ENCODE measurements at regions not wholly inside any gene's neighbourhood (a gene's known extent, or its start where the extent isn't known, plus 50 kb on each side); places are given as distances from the start of the nearest gene placed in this dataset.

DNA sequence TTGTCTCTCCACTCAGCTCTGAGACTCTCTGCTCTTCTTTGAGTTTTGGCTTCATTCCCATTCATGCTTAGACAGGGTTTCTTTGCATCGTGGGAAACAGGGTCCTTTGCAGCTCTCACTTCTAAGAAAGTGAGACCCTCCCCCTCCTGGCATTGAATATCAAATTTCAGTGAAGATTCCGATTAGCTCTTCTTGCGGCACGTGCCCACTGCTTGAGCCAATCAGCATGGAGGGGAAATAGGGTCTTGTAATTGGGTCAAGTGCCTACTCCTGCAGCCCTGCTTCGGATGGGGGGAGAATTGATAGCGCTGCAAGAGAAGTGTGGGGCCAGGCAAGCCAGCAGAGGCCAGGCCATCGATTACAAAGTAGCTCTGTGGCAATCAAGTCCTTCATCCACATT lies 69.6 kb downstream of the TFAP2C start:
- CTCF ChIA-PET, result interaction anchor here (0.6 kb wide), 1 partner anchor 53 kb away, joined by 3 read pairs; no protein-coding TSS in a partner anchor
- BruUV-seq (replicated peaks), result no TSS peak
- ATAC-seq, result no peak
- Histone ChIP-seq H3K27ac (ENCODE audit: control insufficient read depth, insufficient read depth) (no peak overlapping the region), H3K36me3 (ENCODE audit: control insufficient read depth in 2 of 2, insufficient read depth in 2 of 2, low read length in 1 of 2) (no peaks in the 10 kb centered on the region), H3K4me2 (ENCODE audit: control insufficient read depth, insufficient read depth) (no peak overlapping the region), H3K4me1 (ENCODE audit: control insufficient read depth, insufficient read depth, low read length) (no peaks in the 10 kb centered on the region), H3K4me3 (no peak overlapping the region), H3K9ac (ENCODE audit: control insufficient read depth, insufficient read depth, low read length) (no peak overlapping the region), H3K9me3 (replicated peaks; ENCODE audit: control insufficient read depth, insufficient read depth, low read length) (no peaks in the 10 kb centered on the region), H3K79me2 (ENCODE audit: control insufficient read depth, insufficient read depth, low read length) (no peaks in the 10 kb centered on the region), H2AFZ (ENCODE audit: control insufficient read depth, low read depth, low read length) (no peak overlapping the region), H4K20me1 (ENCODE audit: control insufficient read depth, insufficient read depth) (no peaks in the 10 kb centered on the region), H3K27me3 (replicated peaks in 1 of 2; ENCODE audit: control insufficient read depth in 2 of 2, insufficient read depth in 2 of 2, low read length in 1 of 2) (no peaks in the 10 kb centered on the region; a peak in 1 of 4 replicates)
- intact Hi-C loops (cut with micrococcal nuclease; ENCODE audit: unreplicated experiment), result no loop called here
- TF ChIP-seq TCF7 (IDR thresholded peaks at IDR 0.05; ENCODE audit: borderline replicate concordance) (no peak), SMAD5 (IDR thresholded peaks at IDR 0.05; ENCODE audit: low read depth) (no peak), LARP7 (IDR thresholded peaks at IDR 0.05) (no peak)
- no peak for DNase-seq (ENCODE audit: low read depth, low spot score)
- in situ Hi-C loops (cut with MboI), result no loop called here
- SMC1A ChIA-PET (ENCODE audit: uncharacterized antibody, unreplicated experiment), result no interaction called here
- WGBS (ENCODE audit: insufficient coverage, insufficient replicate concordance, low lambda C conversion rate, missing lambda C conversion rate), result 33% methylated on average over 7 of the region's 7 CpGs
- RAD21 ChIA-PET (ENCODE audit: unreplicated experiment), result no interaction called here
- POLR2A ChIA-PET, result interaction anchor here (1.0 kb wide), 1 partner anchor 9 kb away, joined by 3 read pairs; no protein-coding TSS in a partner anchor
- FAIRE-seq, result no peak

- SMC1A ChIA-PET (ENCODE audit: uncharacterized antibody, unreplicated experiment), result no interaction called here
- Histone ChIP-seq H3K4me3 (no peak overlapping the region), H3K27me3 (replicated peaks in 1 of 2; ENCODE audit: control insufficient read depth in 2 of 2, insufficient read depth in 2 of 2, low read length in 1 of 2) (no peaks in the 10 kb centered on the region; a peak in 2 of 4 replicates), H3K79me2 (ENCODE audit: control insufficient read depth, insufficient read depth, low read length) (no peaks in the 10 kb centered on the region), H3K36me3 (ENCODE audit: control insufficient read depth in 2 of 2, insufficient read depth in 2 of 2, low read length in 1 of 2) (no peaks in the 10 kb centered on the region), H3K4me1 (ENCODE audit: control insufficient read depth, insufficient read depth, low read length) (no peaks in the 10 kb centered on the region), H3K9ac (ENCODE audit: control insufficient read depth, insufficient read depth, low read length) (no peak overlapping the region), H3K9me3 (replicated peaks; ENCODE audit: control insufficient read depth, insufficient read depth, low read length) (no peaks in the 10 kb centered on the region), H3K27ac (ENCODE audit: control insufficient read depth, insufficient read depth) (no peak overlapping the region), H4K20me1 (ENCODE audit: control insufficient read depth, insufficient read depth) (no peaks in the 10 kb centered on the region), H3K4me2 (ENCODE audit: control insufficient read depth, insufficient read depth) (no peak overlapping the region), H2AFZ (ENCODE audit: control insufficient read depth, low read depth, low read length) (no peak overlapping the region)
- CTCF ChIA-PET, result no interaction called here
- in situ Hi-C loops (cut with MboI) (no loop called here), intact Hi-C loops (cut with micrococcal nuclease; ENCODE audit: unreplicated experiment) (no loop called here)
- no peak for TF ChIP-seq ZSCAN29 (IDR thresholded peaks at IDR 0.05)
- no peak for TF ChIP-seq BMI1 (IDR thresholded peaks at IDR 0.05; ENCODE audit: borderline replicate concordance)
- no peak for TF ChIP-seq SUPT20H (IDR thresholded peaks at IDR 0.05; ENCODE audit: borderline replicate concordance, control insufficient read depth, low read depth, low read length)
- TF ChIP-seq SUZ12 (IDR thresholded peaks at IDR 0.05; ENCODE audit: unreplicated experiment), result no peak
- TF ChIP-seq, protein P1, sequence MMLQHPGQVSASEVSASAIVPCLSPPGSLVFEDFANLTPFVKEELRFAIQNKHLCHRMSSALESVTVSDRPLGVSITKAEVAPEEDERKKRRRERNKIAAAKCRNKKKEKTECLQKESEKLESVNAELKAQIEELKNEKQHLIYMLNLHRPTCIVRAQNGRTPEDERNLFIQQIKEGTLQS (IDR thresholded peaks at IDR 0.05; ENCODE audit: borderline replicate concordance, extremely low read depth, low read depth, low read length), result no peak
- TF ChIP-seq CREM (IDR thresholded peaks at IDR 0.05; ENCODE audit: low read depth), result no peak
- WGBS (ENCODE audit: insufficient coverage, insufficient replicate concordance, low lambda C conversion rate, missing lambda C conversion rate), result 48% methylated on average over 21 of the region's 21 CpGs
- FAIRE-seq (no peak), DNase-seq (ENCODE audit: low read depth, low spot score) (no peak), ATAC-seq (no peak)
- RAD21 ChIA-PET (ENCODE audit: unreplicated experiment), result no interaction called here
- BruUV-seq (replicated peaks), result no TSS peak
- POLR2A ChIA-PET, result no interaction called here
Measured at GRCh38 chr20:56702931-56703840, 74.1 kb downstream of the TFAP2C start.
